ENCODE measurements at regions not wholly inside any gene's neighbourhood (a gene's known extent, or its start where the extent isn't known, plus 50 kb on each side); places are given as distances from the start of the nearest gene placed in this dataset.

GRCh38 chr6:47879015-47879414, 97.2 kb downstream of the OPN5 start:
- H3K4me3 ChIP-seq (ENCODE audit: low read depth, low read length) = no peak overlapping the region
- no peak for TF ChIP-seq CTCF (IDR thresholded peaks at IDR 0.05; ENCODE audit: insufficient read depth, low read depth, low read length, missing control alignments)
- no peak for DNase-seq (ENCODE audit: low read depth)

All from GM12865 (cell line).